IPS-15b (cell line): ENCODE measurements at regions not wholly inside any gene's neighbourhood (a gene's known extent, or its start where the extent isn't known, plus 50 kb on each side); places are given as distances from the start of the nearest gene placed in this dataset.

Experiments used
- H3K27me3 ChIP-seq: one replicate; pipeline ENCODE4 v1.6.1; 2013; ENCODE audit warnings: low read length; ENCODE audit not compliant: control insufficient read depth, insufficient read depth
- H3K36me3 ChIP-seq: one replicate; pipeline ENCODE4 v1.6.1; 2013; ENCODE audit warnings: low read length; ENCODE audit not compliant: control insufficient read depth, insufficient read depth
- H3K4me1 ChIP-seq: one replicate; pipeline ENCODE4 v1.6.1; 2013; ENCODE audit warnings: mild to moderate bottlenecking, low read length; ENCODE audit not compliant: control insufficient read depth, insufficient read depth
- H3K4me3 ChIP-seq: one replicate; pipeline ENCODE4 v1.5.1; 2013; ENCODE audit warnings: low read depth, low read length
- H3K9ac ChIP-seq: one replicate; pipeline ENCODE4 v1.6.1; 2013; ENCODE audit warnings: low read depth, mild to moderate bottlenecking, low read length
- H3K9me3 ChIP-seq: one replicate; pipeline ENCODE4 v1.6.1; 2013; ENCODE audit warnings: mild to moderate bottlenecking, low read length; ENCODE audit not compliant: control insufficient read depth, insufficient read depth

DNA sequence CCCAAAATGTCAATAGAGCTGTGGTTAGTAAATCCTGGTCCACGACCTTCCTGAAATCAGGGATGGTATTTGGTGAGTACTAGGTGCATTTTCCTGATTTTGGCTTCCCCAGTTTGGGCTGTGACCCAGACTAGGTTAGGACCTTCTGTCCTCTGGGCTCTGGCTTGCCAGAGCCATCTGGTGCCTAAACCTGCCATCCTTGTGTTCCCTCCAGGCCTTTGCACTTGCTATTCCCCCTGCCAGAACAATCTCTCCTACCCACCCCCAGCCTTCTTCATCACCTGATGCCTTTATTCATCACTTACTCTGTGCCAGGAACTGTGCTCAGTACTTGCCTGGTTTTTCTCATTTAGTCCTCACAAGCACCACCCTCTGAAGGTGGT is 216.7 kb downstream of the RBM19 start:
- no peak overlapping the region for H3K4me3 ChIP-seq
- H3K9me3 ChIP-seq, result no peaks in the 10 kb centered on the region
- no peaks in the 10 kb centered on the region for H3K36me3 ChIP-seq
- no peak overlapping the region for H3K9ac ChIP-seq
- H3K4me1 ChIP-seq, result no peaks in the 10 kb centered on the region
- peaks cover 33% of the 10 kb centered on the region for H3K27me3 ChIP-seq

DNA sequence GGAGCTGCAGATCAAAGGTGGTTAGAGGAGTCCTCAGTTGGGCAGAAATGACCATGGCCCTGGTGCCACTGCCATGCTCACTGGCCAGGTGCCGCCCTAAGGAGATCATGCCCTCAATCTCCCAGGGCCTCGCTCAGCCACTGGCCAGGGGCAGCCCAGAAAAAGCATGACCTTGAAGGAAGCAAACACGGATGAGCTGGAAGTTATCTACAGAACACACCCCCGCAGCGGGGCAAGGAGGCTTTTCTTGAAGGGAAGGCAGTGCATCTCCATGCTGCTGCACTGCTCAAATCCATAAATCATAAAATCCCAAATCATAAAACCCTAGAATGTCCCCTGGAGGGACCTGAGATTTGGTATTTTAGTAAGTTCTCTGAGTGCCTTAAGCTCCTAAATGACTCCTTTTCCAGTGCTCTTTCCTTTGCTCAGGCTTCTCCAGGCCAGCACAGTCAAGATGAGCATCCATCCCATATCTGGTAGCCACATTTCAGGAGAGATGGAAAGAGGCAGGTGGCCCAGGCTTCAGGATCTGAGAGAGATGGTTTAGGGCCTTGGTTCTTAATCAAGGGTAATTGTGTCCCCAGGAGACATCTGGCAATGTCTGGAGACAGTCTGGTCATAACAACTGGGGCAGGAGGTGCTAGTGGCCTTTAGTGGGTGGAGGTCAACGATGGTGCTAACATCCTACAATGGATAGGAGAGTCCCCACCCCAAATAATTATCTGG is 217.3 kb downstream of the RBM19 start:
- H3K9me3 ChIP-seq, result no peaks in the 10 kb centered on the region
- H3K9ac ChIP-seq, result no peak overlapping the region
- no peak overlapping the region for H3K4me3 ChIP-seq
- H3K36me3 ChIP-seq, result no peaks in the 10 kb centered on the region
- H3K4me1 ChIP-seq, result no peaks in the 10 kb centered on the region
- H3K27me3 ChIP-seq, result peaks cover 33% of the 10 kb centered on the region

DNA sequence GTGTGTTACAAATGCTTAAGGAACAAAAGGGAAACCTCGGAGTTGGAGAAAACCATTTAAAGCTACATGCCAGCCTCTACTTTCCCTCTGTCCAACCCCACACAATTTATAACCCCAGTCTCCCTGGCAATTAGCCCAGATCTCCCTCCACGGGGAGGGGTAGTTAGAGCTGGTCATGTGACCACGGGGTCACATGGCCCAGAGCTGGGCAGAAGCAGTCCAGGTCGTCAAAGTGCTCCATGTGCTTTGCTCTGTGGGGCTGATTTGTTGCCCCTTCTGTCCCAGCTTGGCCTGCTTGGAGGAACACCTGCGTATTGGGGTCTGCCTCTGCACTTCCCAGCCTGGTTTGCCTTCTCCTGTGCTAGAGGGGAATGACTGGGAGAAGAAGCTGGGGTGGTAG is 219.1 kb downstream of the RBM19 start:
- Histone ChIP-seq H3K9me3 (no peaks in the 10 kb centered on the region), H3K36me3 (no peaks in the 10 kb centered on the region), H3K4me1 (no peaks in the 10 kb centered on the region), H3K9ac (no peak overlapping the region), H3K4me3 (no peak overlapping the region), H3K27me3 (peaks cover 33% of the 10 kb centered on the region)

DNA sequence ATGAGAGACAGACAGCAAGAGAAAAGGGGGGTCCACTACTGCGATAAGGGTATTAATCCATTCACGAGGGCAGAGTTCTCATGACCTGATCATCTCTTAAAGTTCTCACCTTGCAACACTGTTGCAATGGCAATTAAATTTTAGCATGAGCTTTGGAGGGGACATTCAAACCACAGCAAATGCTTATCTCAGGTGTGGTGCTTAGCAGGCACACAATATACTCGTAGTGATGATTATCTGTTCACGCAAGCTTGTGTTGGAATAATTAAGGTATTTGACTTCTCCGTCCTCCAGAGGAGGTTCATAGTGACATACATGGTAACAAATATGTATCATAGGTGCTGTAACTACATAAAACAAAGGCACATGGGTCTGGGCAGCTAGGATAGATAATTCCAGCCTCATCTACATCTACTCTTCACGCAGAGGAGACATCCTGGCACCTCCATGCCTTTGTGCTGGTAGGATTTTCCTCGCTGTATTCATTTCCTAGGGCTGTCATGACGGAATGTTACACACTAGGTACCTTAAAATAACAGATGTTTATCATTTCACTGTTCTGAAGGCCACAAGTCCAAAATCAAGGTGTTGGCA is 221.2 kb downstream of the RBM19 start:
- H3K36me3 ChIP-seq, result no peaks in the 10 kb centered on the region
- no peak overlapping the region for H3K4me3 ChIP-seq
- H3K27me3 ChIP-seq, result peaks cover 33% of the 10 kb centered on the region
- no peaks in the 10 kb centered on the region for H3K4me1 ChIP-seq
- no peaks in the 10 kb centered on the region for H3K9me3 ChIP-seq
- H3K9ac ChIP-seq, result no peak overlapping the region

- H3K27me3 ChIP-seq, result peaks cover 22% of the 10 kb centered on the region
- no peak overlapping the region for H3K4me3 ChIP-seq
- H3K9ac ChIP-seq, result no peak overlapping the region
- no peaks in the 10 kb centered on the region for H3K9me3 ChIP-seq
- no peaks in the 10 kb centered on the region for H3K4me1 ChIP-seq
- no peaks in the 10 kb centered on the region for H3K36me3 ChIP-seq
Measured at GRCh38 chr12:113742801-113743200, 223.3 kb downstream of the RBM19 start.

DNA sequence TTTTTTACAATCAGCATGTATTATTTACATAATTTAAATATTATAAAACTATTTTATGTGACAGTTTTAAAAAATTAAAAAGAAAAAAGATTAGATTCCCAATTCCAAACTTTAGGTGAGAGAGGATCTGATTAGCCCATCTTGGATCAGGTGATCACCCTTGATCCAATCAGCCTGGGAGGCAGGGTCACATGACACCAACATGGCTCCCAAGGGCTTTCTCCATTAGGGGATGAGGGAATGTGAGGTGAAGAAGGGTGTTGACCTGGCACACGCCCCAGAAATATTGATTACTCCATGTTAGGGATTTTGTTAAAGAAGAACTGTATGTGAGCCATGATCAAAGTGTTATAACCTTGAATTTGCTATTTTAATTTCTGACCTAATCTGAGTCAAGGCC is 225.4 kb downstream of the RBM19 start:
- Histone ChIP-seq H3K36me3 (no peaks in the 10 kb centered on the region), H3K27me3 (peaks cover 2% of the 10 kb centered on the region), H3K4me3 (no peak overlapping the region), H3K9me3 (no peaks in the 10 kb centered on the region), H3K4me1 (no peaks in the 10 kb centered on the region), H3K9ac (no peak overlapping the region)

DNA sequence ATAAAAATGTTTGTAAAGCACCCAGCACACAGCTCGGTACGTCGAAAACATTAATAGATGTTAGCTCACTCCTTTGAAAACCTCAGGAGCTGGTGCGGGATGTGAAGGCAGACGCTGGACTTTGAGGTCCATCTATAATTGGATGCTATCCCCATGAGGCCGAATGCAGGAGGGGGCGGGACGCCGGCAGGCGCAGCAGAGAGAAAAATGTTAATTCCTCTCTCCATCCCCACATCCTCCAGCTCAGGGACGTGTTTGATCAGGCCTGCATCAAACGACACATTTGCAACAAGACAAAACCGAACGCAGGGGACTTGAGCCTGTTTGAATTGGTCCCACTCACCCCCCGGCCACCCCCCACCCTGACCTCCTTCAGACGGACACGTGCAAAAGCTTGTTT is 231.0 kb downstream of the RBM19 start:
- Histone ChIP-seq H3K27me3 (no peaks in the 10 kb centered on the region), H3K36me3 (no peaks in the 10 kb centered on the region)

DNA sequence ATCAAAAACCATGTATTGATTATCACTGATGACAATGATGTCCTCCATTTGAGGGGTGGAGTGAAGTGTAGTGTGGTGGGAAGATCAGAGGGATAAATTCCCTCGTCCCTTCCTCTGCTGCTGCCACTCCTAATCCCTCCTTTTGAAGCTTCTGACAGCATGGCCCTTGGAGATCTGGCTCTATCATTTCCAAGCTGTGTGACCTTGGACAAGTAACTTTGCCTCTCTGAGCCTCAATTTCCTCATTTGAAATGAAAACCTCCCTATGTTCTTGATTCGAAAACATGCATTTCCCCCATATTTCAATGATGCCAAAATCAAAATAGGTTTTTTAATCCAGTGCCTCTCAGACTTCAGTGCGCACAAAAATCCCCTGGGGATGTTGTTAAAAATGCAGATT is 231.6 kb downstream of the RBM19 start:
- H3K9me3 ChIP-seq, result no peaks in the 10 kb centered on the region

More for the DNA sequence above, 231.0 kb downstream of the RBM19 start:
- Histone ChIP-seq H3K9ac (no peak overlapping the region), H3K9me3 (no peaks in the 10 kb centered on the region), H3K4me3 (no peak overlapping the region), H3K4me1 (peaks cover 3% of the 10 kb centered on the region)

GRCh38 chr12:113732916-113733315 is 233.2 kb downstream of the RBM19 start:
- H3K27me3 ChIP-seq, result peaks cover 2% of the 10 kb centered on the region
- H3K9me3 ChIP-seq, result no peaks in the 10 kb centered on the region
- no peak overlapping the region for H3K9ac ChIP-seq
- H3K4me3 ChIP-seq, result no peak overlapping the region
- H3K4me1 ChIP-seq, result peaks cover 3% of the 10 kb centered on the region
- H3K36me3 ChIP-seq, result no peaks in the 10 kb centered on the region

More for the DNA sequence above, 231.6 kb downstream of the RBM19 start:
- peaks cover 2% of the 10 kb centered on the region for H3K27me3 ChIP-seq
- H3K4me1 ChIP-seq, result peaks cover 3% of the 10 kb centered on the region
- H3K36me3 ChIP-seq, result no peaks in the 10 kb centered on the region
- no peak overlapping the region for H3K4me3 ChIP-seq
- H3K9ac ChIP-seq, result no peak overlapping the region

- Histone ChIP-seq H3K4me1 (no peaks in the 10 kb centered on the region), H3K4me3 (no peak overlapping the region), H3K36me3 (no peaks in the 10 kb centered on the region), H3K9ac (no peak overlapping the region), H3K27me3 (peaks cover 2% of the 10 kb centered on the region), H3K9me3 (no peaks in the 10 kb centered on the region)
Measured at GRCh38 chr12:113727651-113728061, 238.5 kb downstream of the RBM19 start.

DNA sequence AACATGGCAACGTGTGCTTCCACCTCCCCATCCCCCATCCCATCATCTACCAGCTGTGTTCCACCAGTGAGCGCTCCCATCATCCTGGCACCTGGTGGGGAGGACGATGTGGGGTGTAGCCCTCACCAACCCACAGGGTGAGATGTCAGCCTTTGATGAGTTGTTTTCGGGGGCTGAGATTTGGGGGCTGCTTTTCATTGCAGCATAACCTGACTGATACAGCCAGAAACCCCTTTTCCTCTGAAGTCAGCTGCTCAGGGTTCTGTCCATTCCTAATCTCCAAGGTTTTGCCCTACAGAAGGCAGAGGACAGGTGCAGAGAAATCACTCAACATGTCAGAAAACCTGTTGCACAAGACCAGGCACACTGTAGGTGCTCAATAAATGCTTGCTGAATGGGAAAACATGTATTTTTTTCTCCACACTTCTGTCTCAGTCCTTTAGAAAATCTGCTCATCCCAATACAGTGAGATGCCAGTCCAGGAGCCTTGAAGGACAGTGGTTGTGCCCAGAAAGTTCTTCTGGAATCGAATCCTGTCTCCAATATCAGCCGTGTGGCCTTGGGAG is 239.8 kb downstream of the RBM19 start:
- Histone ChIP-seq H3K4me1 (no peaks in the 10 kb centered on the region), H3K36me3 (no peaks in the 10 kb centered on the region), H3K27me3 (peaks cover 2% of the 10 kb centered on the region), H3K4me3 (no peak overlapping the region), H3K9me3 (no peaks in the 10 kb centered on the region), H3K9ac (no peak overlapping the region)

- H3K36me3 ChIP-seq, result no peaks in the 10 kb centered on the region
- no peak overlapping the region for H3K9ac ChIP-seq
- H3K4me3 ChIP-seq, result no peak overlapping the region
- H3K9me3 ChIP-seq, result no peaks in the 10 kb centered on the region
- H3K27me3 ChIP-seq, result peaks cover 2% of the 10 kb centered on the region
- H3K4me1 ChIP-seq, result peaks cover 2% of the 10 kb centered on the region
Measured at GRCh38 chr12:113725557-113725876, 240.6 kb downstream of the RBM19 start.
